HCT116 (cell line): ENCODE measurements at regions not wholly inside any gene's neighbourhood (a gene's known extent, or its start where the extent isn't known, plus 50 kb on each side); places are given as distances from the start of the nearest gene placed in this dataset.
"Not testable (repeated sequence)": the region's sequence is repeated elsewhere in the genome, so short reads cannot be mapped to it uniquely, and the experiment has no call there.

Experiments
- ATAC-seq: fragments of 200-7000 bp; cut with Tn5 transposase; 2 replicates; pipeline ENCODE4 v1.9.1; 2020; ENCODE audit warnings: mild to moderate bottlenecking, moderate library complexity
- BruUV-seq: library from RNA; stranded (reverse); fragments of 400-500 nt; replicated peaks from 2 replicates; lab custom pipeline; 2021; lab: Mats Ljungman, UMichigan
- CTCF ChIA-PET: fragments of 300-600 bp; sonication (Branson Sonifier 250); formaldehyde crosslinking; loops from one replicate; lab custom pipeline; 2021; ENCODE audit warnings: antibody characterized with exemption; lab: Charles Lee
- POLR2A ChIA-PET: fragments of 300-600, 350-600 bp; sonication (Branson Sonifier 250); formaldehyde crosslinking; loops from one replicate; lab custom pipeline; 2021; ENCODE audit warnings: antibody characterized with exemption; lab: Charles Lee
- RAD21 ChIA-PET, 2 experiments: fragments of 300-600 bp; sonication (Branson Sonifier 250); formaldehyde crosslinking; loops; one replicate each; lab custom pipeline; 2023; ENCODE audit warnings: low total read pairs in 2 of 2; ENCODE audit not compliant: uncharacterized antibody in 2 of 2, unreplicated experiment in 2 of 2, low non-redundant PET in 1 of 2; lab: Charles Lee
- DNase-seq: peaks from one replicate; pipeline ENCODE4 v3.0.0-alpha.2; 2010; ENCODE audit warnings: low read depth, low spot score
- H2AFZ ChIP-seq: fragments of 200-600 bp; shearing (Covaris generic), sonication (generic); 2 replicates; pipeline ENCODE4 v1.6.1; 2017; ENCODE audit warnings: low read depth, mixed run types, mixed read lengths, antibody characterized with exemption, low read length; ENCODE audit not compliant: poor library complexity, severe bottlenecking
- H3K27ac ChIP-seq: 2 replicates; pipeline ENCODE4 v1.5.1; 2012; ENCODE audit warnings: low read depth, low read length
- H3K27me3 ChIP-seq: fragments of 200-600 bp; sonication (generic); 2 replicates; pipeline ENCODE4 v1.6.1; 2016; ENCODE audit warnings: mixed run types, low read length, mixed read lengths; ENCODE audit not compliant: insufficient read depth
- H3K36me3 ChIP-seq, 2 experiments: fragments of 200-500 bp in 1 of 2; fragments of 200-600 bp in 1 of 2; sonication (Bioruptor generic) in 1 of 2; sonication (generic) in 1 of 2; 2 replicates each; pipeline versions ENCODE4 v1.5.1 to v1.6.1; 2014 to 2016; ENCODE audit warnings: low read length in 2 of 2, inconsistent platforms in 1 of 2, mixed read lengths in 1 of 2, mixed run types in 1 of 2; ENCODE audit not compliant: insufficient read depth in 2 of 2, control insufficient read depth in 1 of 2
- H3K4me1 ChIP-seq, 2 experiments: fragments of 200-600 bp in 1 of 2; sonication (generic) in 1 of 2; 2 replicates each; pipeline versions ENCODE4 v1.5.1 to v1.6.1; 2012 to 2017; ENCODE audit warnings: low read length in 2 of 2, inconsistent platforms in 1 of 2, mild to moderate bottlenecking in 1 of 2, mixed read lengths in 1 of 2, mixed run types in 1 of 2, moderate library complexity in 1 of 2; ENCODE audit not compliant: insufficient read depth in 2 of 2, control insufficient read depth in 1 of 2
- H3K4me2 ChIP-seq: fragments of 200-600 bp; sonication (generic); 2 replicates; pipeline ENCODE4 v1.6.1; 2017; ENCODE audit warnings: mixed run types, low read length, mixed read lengths
- H3K4me3 ChIP-seq, 2 experiments: fragments of 200-600 bp in 1 of 2; sonication (generic) in 1 of 2; replicated peaks in 1 of 2; 2 replicates each; pipeline ENCODE4 v1.5.1; 2011 to 2016; ENCODE audit warnings: low read length in 2 of 2, control low read depth in 1 of 2, low read depth in 1 of 2, mild to moderate bottlenecking in 1 of 2, mixed read lengths in 1 of 2, mixed run types in 1 of 2
- H3K79me2 ChIP-seq: fragments of 200-600 bp; sonication (generic); 2 replicates; pipeline ENCODE4 v1.6.1; 2017; ENCODE audit warnings: mild to moderate bottlenecking, mixed run types, low read length, moderate library complexity, mixed read lengths; ENCODE audit not compliant: insufficient read depth
- H3K9ac ChIP-seq: fragments of 200-600 bp; sonication (generic); 2 replicates; pipeline ENCODE4 v1.6.1; 2016; ENCODE audit warnings: low read length, mixed read lengths
- H3K9me2 ChIP-seq: fragments of 200-600 bp; sonication (generic), shearing (Covaris generic); 2 replicates; pipeline ENCODE4 v1.6.1; 2017; ENCODE audit warnings: mixed run types, mild to moderate bottlenecking, moderate library complexity; ENCODE audit not compliant: insufficient read depth
- H3K9me3 ChIP-seq, 2 experiments: fragments of 200-500 bp in 1 of 2; fragments of 200-600 bp in 1 of 2; sonication (Bioruptor generic) in 1 of 2; sonication (generic) in 1 of 2; 2 replicates each; pipeline ENCODE4 v1.6.1; 2014 to 2017; ENCODE audit warnings: low read length in 2 of 2, mixed read lengths in 2 of 2, inconsistent platforms in 1 of 2, low read depth in 1 of 2, mild to moderate bottlenecking in 1 of 2, mixed run types in 1 of 2, moderate library complexity in 1 of 2; ENCODE audit not compliant: control insufficient read depth in 1 of 2, insufficient read depth in 1 of 2
- H4K20me1 ChIP-seq: fragments of 200-600 bp; sonication (generic), shearing (Covaris generic); 2 replicates; pipeline ENCODE4 v1.6.1; 2017; ENCODE audit warnings: mixed run types, mild to moderate bottlenecking, moderate library complexity; ENCODE audit not compliant: insufficient read depth
- CEBPB ChIP-seq: IDR thresholded peaks from 2 replicates; pipeline ENCODE4 v1.6.1; 2012; ENCODE audit warnings: low read depth
- EGR1 ChIP-seq: IDR thresholded peaks from 2 replicates; pipeline ENCODE4 v1.6.1; 2012; ENCODE audit warnings: low read depth
- ELF1 ChIP-seq: IDR thresholded peaks from 2 replicates; pipeline ENCODE4 v1.6.1; 2012; ENCODE audit warnings: low read depth, borderline replicate concordance
- EZH2 ChIP-seq: fragments of 200-600 bp; sonication (generic); IDR thresholded peaks from 2 replicates; pipeline ENCODE4 v1.6.1; 2017; ENCODE audit warnings: antibody characterized with exemption, mixed run types
- EZH2phosphoT487 ChIP-seq: fragments of 200-600 bp; IDR thresholded peaks from 2 replicates; pipeline ENCODE4 v1.6.1; 2018; ENCODE audit warnings: antibody characterized with exemption, borderline replicate concordance
- FOSL1 ChIP-seq: IDR thresholded peaks from 2 replicates; pipeline ENCODE4 v1.6.1; 2012; ENCODE audit warnings: low read depth
- JUND ChIP-seq: IDR thresholded peaks from 2 replicates; pipeline ENCODE4 v1.6.1; 2012
- POLR2AphosphoS5 ChIP-seq: IDR thresholded peaks from 2 replicates; pipeline ENCODE4 v1.6.1; 2011; ENCODE audit warnings: mild to moderate bottlenecking, low read depth, low read length, moderate library complexity
- SIN3A ChIP-seq: IDR thresholded peaks from 2 replicates; pipeline ENCODE4 v1.6.1; 2012; ENCODE audit warnings: low read depth
- ZNF274 ChIP-seq: fragments of 200-500 bp; sonication (Bioruptor generic); IDR thresholded peaks from 2 replicates; pipeline ENCODE4 v1.6.1; 2014; ENCODE audit warnings: mild to moderate bottlenecking, low read depth, low read length, inconsistent platforms
- intact Hi-C: fragments of 100-400 bp; cut with micrococcal nuclease; formaldehyde crosslinking; loops from 2 replicates; pipeline ENCODE4 v1.10.0; 2022
- TF ChIP-seq, protein P1 (sequence below): IDR thresholded peaks from 2 replicates; pipeline ENCODE4 v1.6.1; 2012; ENCODE audit warnings: low read depth
- TF ChIP-seq, protein P2 (sequence below): IDR thresholded peaks from 2 replicates; pipeline ENCODE4 v1.6.1; 2012

DNA sequence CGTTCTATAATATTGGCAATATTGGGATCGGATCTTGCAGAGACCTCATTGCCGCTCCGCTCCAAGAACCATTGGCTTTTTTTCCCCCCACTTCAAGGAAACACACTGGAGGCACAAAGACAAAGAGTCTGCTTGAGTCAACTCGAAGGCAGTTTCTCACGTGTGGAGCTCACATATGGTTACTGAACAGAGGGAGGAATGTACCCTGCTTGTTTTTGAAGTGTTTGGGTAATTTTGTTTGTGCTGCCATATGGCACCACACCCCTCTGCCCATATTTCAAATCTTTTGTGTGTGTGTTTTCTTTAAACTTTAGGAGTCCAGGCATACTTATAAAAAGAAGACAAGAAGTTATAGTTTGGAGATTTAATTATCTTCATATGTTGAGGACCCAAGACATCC is 595.9 kb downstream of the DTWD2 start (continued):
- TF ChIP-seq, protein P1, sequence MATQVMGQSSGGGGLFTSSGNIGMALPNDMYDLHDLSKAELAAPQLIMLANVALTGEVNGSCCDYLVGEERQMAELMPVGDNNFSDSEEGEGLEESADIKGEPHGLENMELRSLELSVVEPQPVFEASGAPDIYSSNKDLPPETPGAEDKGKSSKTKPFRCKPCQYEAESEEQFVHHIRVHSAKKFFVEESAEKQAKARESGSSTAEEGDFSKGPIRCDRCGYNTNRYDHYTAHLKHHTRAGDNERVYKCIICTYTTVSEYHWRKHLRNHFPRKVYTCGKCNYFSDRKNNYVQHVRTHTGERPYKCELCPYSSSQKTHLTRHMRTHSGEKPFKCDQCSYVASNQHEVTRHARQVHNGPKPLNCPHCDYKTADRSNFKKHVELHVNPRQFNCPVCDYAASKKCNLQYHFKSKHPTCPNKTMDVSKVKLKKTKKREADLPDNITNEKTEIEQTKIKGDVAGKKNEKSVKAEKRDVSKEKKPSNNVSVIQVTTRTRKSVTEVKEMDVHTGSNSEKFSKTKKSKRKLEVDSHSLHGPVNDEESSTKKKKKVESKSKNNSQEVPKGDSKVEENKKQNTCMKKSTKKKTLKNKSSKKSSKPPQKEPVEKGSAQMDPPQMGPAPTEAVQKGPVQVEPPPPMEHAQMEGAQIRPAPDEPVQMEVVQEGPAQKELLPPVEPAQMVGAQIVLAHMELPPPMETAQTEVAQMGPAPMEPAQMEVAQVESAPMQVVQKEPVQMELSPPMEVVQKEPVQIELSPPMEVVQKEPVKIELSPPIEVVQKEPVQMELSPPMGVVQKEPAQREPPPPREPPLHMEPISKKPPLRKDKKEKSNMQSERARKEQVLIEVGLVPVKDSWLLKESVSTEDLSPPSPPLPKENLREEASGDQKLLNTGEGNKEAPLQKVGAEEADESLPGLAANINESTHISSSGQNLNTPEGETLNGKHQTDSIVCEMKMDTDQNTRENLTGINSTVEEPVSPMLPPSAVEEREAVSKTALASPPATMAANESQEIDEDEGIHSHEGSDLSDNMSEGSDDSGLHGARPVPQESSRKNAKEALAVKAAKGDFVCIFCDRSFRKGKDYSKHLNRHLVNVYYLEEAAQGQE: no peak
- no peak for TF ChIP-seq EZH2phosphoT487
- no peak for TF ChIP-seq ELF1
- no peak for TF ChIP-seq EGR1
- TF ChIP-seq JUND: no peak
- no peak for TF ChIP-seq EZH2
- no peak for TF ChIP-seq POLR2AphosphoS5
- no peak for TF ChIP-seq SIN3A
- no peak for TF ChIP-seq FOSL1
- no peak for TF ChIP-seq CEBPB
- TF ChIP-seq, protein P2, sequence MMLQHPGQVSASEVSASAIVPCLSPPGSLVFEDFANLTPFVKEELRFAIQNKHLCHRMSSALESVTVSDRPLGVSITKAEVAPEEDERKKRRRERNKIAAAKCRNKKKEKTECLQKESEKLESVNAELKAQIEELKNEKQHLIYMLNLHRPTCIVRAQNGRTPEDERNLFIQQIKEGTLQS: no peak
- no peak for TF ChIP-seq ZNF274

DNA sequence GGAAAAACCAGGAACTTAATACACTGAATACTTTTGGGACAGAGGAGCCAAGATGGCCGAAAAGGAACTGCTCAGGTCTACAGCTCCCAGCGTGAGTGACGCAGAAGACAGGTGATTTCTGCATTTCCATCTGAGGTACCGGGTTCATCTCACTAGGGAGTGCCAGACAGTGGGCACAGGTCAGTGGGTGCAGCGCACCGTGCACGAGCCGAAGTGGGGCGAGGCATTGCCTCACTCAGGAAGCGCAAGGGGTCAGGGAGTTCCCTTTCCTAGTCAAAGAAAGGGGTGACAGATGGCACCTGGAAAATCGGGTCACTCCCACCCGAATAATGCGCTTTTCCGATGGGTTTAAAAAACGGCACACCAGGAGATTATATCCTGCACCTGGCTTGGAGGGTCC is 605.4 kb downstream of the DTWD2 start:
- RAD21 ChIA-PET, ATAC-seq, H3K9ac ChIP-seq, DNase-seq, BruUV-seq, H3K27me3 ChIP-seq, H3K9me3 ChIP-seq, H3K4me3 ChIP-seq, H3K4me1 ChIP-seq, H3K9me2 ChIP-seq, H3K79me2 ChIP-seq, H3K4me2 ChIP-seq, H3K27ac ChIP-seq, H2AFZ ChIP-seq, CTCF ChIA-PET, POLR2A ChIA-PET, H4K20me1 ChIP-seq, intact Hi-C loops, H3K36me3 ChIP-seq: not testable (repeated sequence)
